Liver (tissue), 7 donors: ENCODE measurements at regions not wholly inside any gene's neighbourhood (a gene's known extent, or its start where the extent isn't known, plus 50 kb on each side); places are given as distances from the start of the nearest gene placed in this dataset.

Experiments
- DNase-seq: peaks from one replicate; pipeline ENCODE4 v3.0.0-alpha.2; 2017; ENCODE audit warnings: low spot score
- H3K27ac ChIP-seq, 2 donors: one replicate each; pipeline ENCODE4 v1.7.0; 2013; ENCODE audit warnings: inconsistent platforms in 2 of 2, low read length in 2 of 2, control low read depth in 1 of 2, low read depth in 1 of 2, mild to moderate bottlenecking in 1 of 2
- H3K27me3 ChIP-seq, 4 donors: one replicate each; pipeline versions ENCODE4 v1.6.1 to v1.7.0; 2013; ENCODE audit warnings: low read length in 3 of 4, inconsistent platforms in 1 of 4, mild to moderate bottlenecking in 1 of 4, moderate library complexity in 1 of 4; ENCODE audit not compliant: control insufficient read depth in 4 of 4, insufficient read depth in 4 of 4
- H3K36me3 ChIP-seq, 4 donors: one replicate each; pipeline versions ENCODE4 v1.6.1 to v1.7.0; 2013; ENCODE audit warnings: low read length in 3 of 4, mild to moderate bottlenecking in 3 of 4, low read depth in 1 of 4, moderate library complexity in 1 of 4; ENCODE audit not compliant: control insufficient read depth in 4 of 4, insufficient read depth in 3 of 4
- H3K4me1 ChIP-seq, 4 donors: one replicate each; pipeline versions ENCODE4 v1.6.1 to v1.7.0; 2013; ENCODE audit warnings: low read length in 3 of 4, mild to moderate bottlenecking in 3 of 4, moderate library complexity in 1 of 4; ENCODE audit not compliant: control insufficient read depth in 4 of 4, insufficient read depth in 4 of 4
- H3K4me3 ChIP-seq, 3 donors: one replicate each; pipeline versions ENCODE4 v1.6.1 to v1.7.0; 2013; ENCODE audit warnings: low read length in 3 of 3, control low read depth in 1 of 3, low read depth in 1 of 3, mild to moderate bottlenecking in 1 of 3
- H3K9ac ChIP-seq, 2 donors: one replicate each; pipeline ENCODE4 v1.7.0; 2013; ENCODE audit warnings: low read length in 2 of 2, mild to moderate bottlenecking in 2 of 2, moderate library complexity in 2 of 2, control low read depth in 1 of 2, low read depth in 1 of 2
- H3K9me3 ChIP-seq, 4 donors: one replicate each; pipeline versions ENCODE4 v1.6.1 to v1.7.0; 2013; ENCODE audit warnings: low read length in 3 of 4; ENCODE audit not compliant: control insufficient read depth in 4 of 4
- ATF3 ChIP-seq: IDR thresholded peaks from 2 replicates; pipeline ENCODE4 v1.6.1; 2016; ENCODE audit warnings: antibody characterized with exemption
- EGR1 ChIP-seq, 2 donors: IDR thresholded peaks; 2 replicates each; pipeline ENCODE4 v1.6.1; 2016 to 2018; ENCODE audit warnings: antibody characterized with exemption in 2 of 2, low read depth in 2 of 2
- FOXA1 ChIP-seq: IDR thresholded peaks from 2 replicates; pipeline ENCODE4 v1.6.1; 2016; ENCODE audit warnings: antibody characterized with exemption
- FOXA2 ChIP-seq: IDR thresholded peaks from 2 replicates; pipeline ENCODE4 v1.6.1; 2016; ENCODE audit warnings: antibody characterized with exemption
- GABPA ChIP-seq, 2 donors: IDR thresholded peaks in 1 of 2; conservative IDR thresholded peaks in 1 of 2; 2 replicates each; pipeline ENCODE4 v1.6.1; 2016; ENCODE audit warnings: antibody characterized with exemption in 2 of 2, mild to moderate bottlenecking in 1 of 2, moderate library complexity in 1 of 2
- HNF4A ChIP-seq, 2 donors: conservative IDR thresholded peaks; 2 replicates each; pipeline ENCODE4 v1.6.1; 2016; ENCODE audit warnings: antibody characterized with exemption in 2 of 2, mild to moderate bottlenecking in 2 of 2
- HNF4G ChIP-seq: IDR thresholded peaks from 2 replicates; pipeline ENCODE4 v1.6.1; 2016; ENCODE audit warnings: antibody characterized with exemption
- NR2F2 ChIP-seq: IDR thresholded peaks from 2 replicates; pipeline ENCODE4 v1.6.1; 2016; ENCODE audit warnings: antibody characterized with exemption
- RAD21 ChIP-seq, 2 donors: IDR thresholded peaks; 2 replicates each; pipeline ENCODE4 v1.6.1; 2016; ENCODE audit warnings: antibody characterized with exemption in 2 of 2, mild to moderate bottlenecking in 2 of 2
- REST ChIP-seq: IDR thresholded peaks from 2 replicates; pipeline ENCODE4 v1.6.1; 2016; ENCODE audit warnings: antibody characterized with exemption, mild to moderate bottlenecking
- SP1 ChIP-seq: IDR thresholded peaks from 2 replicates; pipeline ENCODE4 v1.6.1; 2018; ENCODE audit warnings: antibody characterized with exemption, mild to moderate bottlenecking
- TAF1 ChIP-seq: conservative IDR thresholded peaks from 2 replicates; pipeline ENCODE4 v1.6.1; 2016; ENCODE audit warnings: antibody characterized with exemption, mild to moderate bottlenecking
- YY1 ChIP-seq: IDR thresholded peaks from 2 replicates; pipeline ENCODE4 v1.6.1; 2016; ENCODE audit warnings: antibody characterized with exemption, mild to moderate bottlenecking
- WGBS: extraction: QIAGEN DNeasy Blood & Tissue Kit; methylation state at CpG from one replicate; pipeline ENCODE4 v1.1.7; 2013; 5-methylcytosine and 5-hydroxymethylcytosine counted together
- TF ChIP-seq, protein P1 (sequence below): IDR thresholded peaks from 2 replicates; pipeline ENCODE4 v1.6.1; 2016; ENCODE audit warnings: antibody characterized with exemption
- TF ChIP-seq, protein P2 (sequence below): IDR thresholded peaks from 2 replicates; pipeline ENCODE4 v1.6.1; 2016; ENCODE audit warnings: antibody characterized with exemption
- donor health status: healthy.
- donor health status: healthy.
- donor health status: healthy.
- donor health status: healthy.

- Histone ChIP-seq H3K4me3 (no peak overlapping the region), H3K27ac (no peak overlapping the region), H3K4me1 (no peaks in the 10 kb centered on the region), H3K9ac (no peak overlapping the region), H3K27me3 (no peaks in the 10 kb centered on the region), H3K9me3 (no peaks in the 10 kb centered on the region), H3K36me3 (no peaks in the 10 kb centered on the region)
- DNase-seq: no peak
- WGBS: 65% methylated on average over 3 of the region's 3 CpGs
- TF ChIP-seq GABPA (IDR thresholded peaks at IDR 0.05 in 1 of 2, conservative IDR thresholded peaks at IDR 0.05 in 1 of 2): no peak
- TF ChIP-seq, protein P1, sequence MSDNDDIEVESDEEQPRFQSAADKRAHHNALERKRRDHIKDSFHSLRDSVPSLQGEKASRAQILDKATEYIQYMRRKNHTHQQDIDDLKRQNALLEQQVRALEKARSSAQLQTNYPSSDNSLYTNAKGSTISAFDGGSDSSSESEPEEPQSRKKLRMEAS: no peak
- TF ChIP-seq ATF3: no peak
- no peak for TF ChIP-seq HNF4G
- no peak for TF ChIP-seq HNF4A (conservative IDR thresholded peaks at IDR 0.05)
- TF ChIP-seq FOXA2: no peak
Measured at GRCh38 chr4:33512397-33512796, 2731.9 kb downstream of the ARAP2 start.

GRCh38 chr4:33518856-33519255 lies 2725.5 kb downstream of the ARAP2 start:
- H3K27ac ChIP-seq: no peak overlapping the region
- H3K9ac ChIP-seq: no peak overlapping the region
- WGBS: 79% methylated on average over 6 of the region's 6 CpGs
- no peak overlapping the region for H3K4me3 ChIP-seq
- TF ChIP-seq NR2F2 (no peak), EGR1 (IDR thresholded peaks at IDR 0.05; ENCODE audit: low read depth in 2 of 2) (no peak), FOXA1 (no peak), YY1 (no peak), SP1 (no peak), TAF1 (no peak), RAD21 (IDR thresholded peaks at IDR 0.05) (no peak), FOXA2 (no peak)
- H3K27me3 ChIP-seq: no peaks in the 10 kb centered on the region
- no peaks in the 10 kb centered on the region for H3K36me3 ChIP-seq
- H3K4me1 ChIP-seq: no peaks in the 10 kb centered on the region
- DNase-seq: no peak
- H3K9me3 ChIP-seq: peaks cover 0 to 5% (median 0%) of the 10 kb centered on the region in 4 donors

DNA sequence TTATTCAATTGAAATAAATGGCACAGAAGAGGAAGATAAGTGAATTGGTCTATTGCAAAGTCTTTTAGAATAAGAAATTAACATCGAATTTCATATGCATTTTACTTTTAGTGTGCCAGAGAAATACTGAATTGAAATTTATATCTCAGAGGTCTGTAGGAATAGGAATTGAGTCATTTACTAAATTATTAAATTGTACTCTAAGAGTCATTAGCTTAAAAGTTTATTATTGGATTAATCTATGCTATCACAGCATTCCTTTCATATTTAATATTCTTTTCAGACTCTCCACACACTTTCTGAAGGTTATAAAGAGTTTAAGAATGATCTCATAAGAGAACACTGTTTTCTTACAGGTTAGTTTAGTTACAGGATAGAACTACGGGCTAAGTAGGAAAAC lies 2711.5 kb downstream of the ARAP2 start:
- Histone ChIP-seq H3K4me3 (no peak overlapping the region), H3K9me3 (no peaks in the 10 kb centered on the region), H3K27me3 (no peaks in the 10 kb centered on the region), H3K4me1 (no peaks in the 10 kb centered on the region), H3K27ac (no peak overlapping the region), H3K36me3 (no peaks in the 10 kb centered on the region), H3K9ac (no peak overlapping the region)
- WGBS: 68% methylated on average over 2 of the region's 2 CpGs
- TF ChIP-seq YY1 (no peak), EGR1 (IDR thresholded peaks at IDR 0.05; ENCODE audit: low read depth in 2 of 2) (no peak), HNF4A (conservative IDR thresholded peaks at IDR 0.05) (no peak), REST (no peak)
- TF ChIP-seq, protein P2, sequence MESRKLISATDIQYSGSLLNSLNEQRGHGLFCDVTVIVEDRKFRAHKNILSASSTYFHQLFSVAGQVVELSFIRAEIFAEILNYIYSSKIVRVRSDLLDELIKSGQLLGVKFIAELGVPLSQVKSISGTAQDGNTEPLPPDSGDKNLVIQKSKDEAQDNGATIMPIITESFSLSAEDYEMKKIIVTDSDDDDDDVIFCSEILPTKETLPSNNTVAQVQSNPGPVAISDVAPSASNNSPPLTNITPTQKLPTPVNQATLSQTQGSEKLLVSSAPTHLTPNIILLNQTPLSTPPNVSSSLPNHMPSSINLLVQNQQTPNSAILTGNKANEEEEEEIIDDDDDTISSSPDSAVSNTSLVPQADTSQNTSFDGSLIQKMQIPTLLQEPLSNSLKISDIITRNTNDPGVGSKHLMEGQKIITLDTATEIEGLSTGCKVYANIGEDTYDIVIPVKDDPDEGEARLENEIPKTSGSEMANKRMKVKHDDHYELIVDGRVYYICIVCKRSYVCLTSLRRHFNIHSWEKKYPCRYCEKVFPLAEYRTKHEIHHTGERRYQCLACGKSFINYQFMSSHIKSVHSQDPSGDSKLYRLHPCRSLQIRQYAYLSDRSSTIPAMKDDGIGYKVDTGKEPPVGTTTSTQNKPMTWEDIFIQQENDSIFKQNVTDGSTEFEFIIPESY: no peak
- TF ChIP-seq, protein P1: no peak
- DNase-seq: no peak
